ENCODE measurements at regions not wholly inside any gene's neighbourhood (a gene's known extent, or its start where the extent isn't known, plus 50 kb on each side); places are given as distances from the start of the nearest gene placed in this dataset.
"Not testable (repeated sequence)": the region's sequence is repeated elsewhere in the genome, so short reads cannot be mapped to it uniquely, and the experiment has no call there.

DNA sequence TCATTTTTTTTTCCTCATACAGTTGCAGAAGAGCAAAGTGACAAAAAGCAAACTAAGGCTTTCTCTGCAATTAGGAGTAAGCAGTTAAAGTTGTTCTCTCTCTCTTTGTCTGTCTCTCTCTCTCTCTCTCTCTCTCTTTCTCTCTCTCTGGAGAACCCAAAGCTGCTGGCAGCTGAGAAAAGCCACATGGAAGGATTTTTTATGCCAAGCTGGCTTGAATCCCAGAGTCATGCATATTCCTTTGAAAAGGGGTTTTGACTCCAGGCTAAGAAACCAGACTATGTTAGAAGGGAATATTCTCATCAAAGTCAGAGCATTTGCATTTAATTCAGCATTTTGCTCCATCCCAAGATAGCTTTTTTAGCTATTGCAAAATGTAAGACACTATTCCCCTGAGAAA is 1114.2 kb upstream of the GOT2 start:
- DNase-seq (ENCODE audit: low read depth in 3 of 3, low spot score in 2 of 3): no peak

DNA sequence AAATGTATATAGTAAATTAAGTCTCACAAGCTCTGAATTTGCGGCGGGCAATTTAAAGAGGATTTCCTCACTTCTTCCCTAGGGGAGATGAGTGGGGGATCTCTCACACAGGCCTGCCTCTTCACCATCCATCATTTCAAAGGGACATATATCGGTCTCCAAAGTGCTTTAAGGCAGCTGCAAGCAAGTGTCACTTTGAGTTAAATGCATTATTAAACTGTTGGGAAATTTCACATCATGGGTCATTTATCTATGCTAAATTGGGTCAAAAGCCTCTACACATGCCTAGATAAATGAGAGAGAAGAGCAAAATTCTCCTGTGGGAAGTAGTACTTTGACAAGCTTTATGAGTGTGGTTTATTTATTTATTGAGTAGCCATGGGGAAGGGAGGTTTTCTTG is 1106.1 kb upstream of the GOT2 start:
- DNase-seq (ENCODE audit: low read depth in 3 of 3, low spot score in 2 of 3): peak in 1 of 3 donors; percentile 6

DNA sequence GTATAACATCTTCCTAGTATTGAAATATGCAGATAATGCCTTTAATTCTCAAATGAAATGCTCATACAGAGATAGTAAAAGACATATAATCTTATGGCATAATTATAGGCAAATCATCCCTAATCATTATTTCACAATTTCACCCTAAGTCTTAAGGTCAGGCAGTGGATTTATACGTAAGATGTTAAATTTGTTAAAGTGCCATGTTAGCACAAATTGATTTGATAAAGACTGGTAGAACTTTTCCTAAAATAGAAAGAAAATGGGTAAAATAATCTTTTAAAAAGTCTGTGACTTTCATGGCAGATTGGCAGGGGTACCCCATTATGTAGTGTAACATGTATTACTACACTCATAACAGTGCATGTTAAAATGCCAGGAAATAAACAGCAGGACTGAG is 1092.7 kb upstream of the GOT2 start:
- no peak for DNase-seq (ENCODE audit: low read depth in 3 of 3, low spot score in 2 of 3)

DNA sequence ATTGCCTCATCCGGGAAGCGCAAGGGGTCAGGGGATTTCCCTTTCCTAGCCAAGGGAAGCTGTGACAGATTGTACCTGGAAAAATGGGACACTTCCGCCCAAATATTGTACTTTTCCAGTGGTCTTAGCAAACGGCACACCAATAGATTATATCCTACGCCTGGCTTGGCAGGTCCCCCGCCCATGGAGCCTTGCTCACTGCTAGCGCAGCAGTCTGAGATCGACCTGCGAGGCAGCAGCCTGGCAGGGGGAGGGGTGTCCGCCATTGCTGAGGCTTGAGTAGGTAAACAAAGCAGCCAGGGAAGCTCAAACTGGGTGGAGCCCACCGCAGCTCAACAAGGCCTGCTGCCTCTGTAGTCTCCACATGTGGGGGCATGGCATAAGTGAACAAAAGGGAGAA is 1075.4 kb upstream of the GOT2 start:
- not testable (repeated sequence) for DNase-seq (ENCODE audit: low read depth in 3 of 3, low spot score in 2 of 3)

DNA sequence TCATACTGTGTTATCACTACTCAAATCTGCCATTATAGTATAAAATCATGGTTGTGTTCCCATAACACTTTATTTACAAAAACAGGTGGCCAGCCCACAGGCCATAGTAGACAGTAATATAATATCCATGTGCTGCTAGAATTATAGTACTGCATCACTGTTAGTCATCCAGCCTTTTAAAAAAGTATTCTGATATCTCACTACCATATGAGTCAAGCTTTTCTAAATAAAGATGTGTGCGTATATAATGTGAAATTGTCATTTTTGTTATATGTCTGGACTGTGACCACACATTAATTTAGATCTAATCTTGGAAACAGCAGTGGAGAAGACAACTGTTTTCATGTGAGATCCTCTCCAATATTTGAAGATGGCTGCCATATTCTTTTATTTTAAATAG is 1049.1 kb upstream of the GOT2 start:
- DNase-seq (ENCODE audit: low read depth in 3 of 3, low spot score in 2 of 3): no peak

DNA sequence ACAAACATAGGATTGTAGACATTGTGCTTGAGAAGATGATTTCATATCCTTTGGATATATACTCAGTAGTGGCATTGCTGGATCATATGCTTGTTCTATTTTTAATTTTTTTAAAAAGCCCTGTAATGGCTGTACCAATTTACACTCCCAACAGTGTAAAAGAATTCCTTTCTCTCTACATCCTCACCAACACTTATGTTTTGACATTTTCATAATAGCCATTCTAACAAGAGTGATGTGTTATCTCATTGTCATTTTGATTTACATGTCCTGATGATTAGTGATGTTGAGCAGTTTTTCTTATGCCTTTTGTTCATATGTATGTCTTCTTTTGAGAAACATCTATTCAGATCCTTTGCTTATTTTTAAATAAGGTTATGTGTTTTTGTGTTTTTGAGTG is 1039.2 kb upstream of the GOT2 start:
- no peak for DNase-seq (ENCODE audit: low read depth in 3 of 3, low spot score in 2 of 3)

DNA sequence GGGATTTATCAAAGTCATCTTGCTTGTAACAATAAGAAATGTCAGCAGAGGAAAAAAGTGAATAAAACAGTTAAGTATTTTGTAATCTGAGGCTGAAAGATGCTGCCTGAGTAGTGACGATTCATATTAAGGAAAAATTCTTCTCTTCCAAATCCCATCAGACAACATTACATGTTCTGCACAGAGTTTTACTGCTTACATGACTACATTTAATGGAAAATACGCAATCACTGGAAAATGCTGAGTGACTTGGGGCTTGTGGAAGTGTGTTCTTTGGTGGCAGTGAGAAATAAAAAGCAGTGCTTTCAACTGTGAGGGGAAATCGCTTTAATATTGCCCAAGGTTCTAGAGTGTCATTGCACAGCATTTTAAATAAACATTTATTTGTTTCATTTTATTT is 1025.2 kb upstream of the GOT2 start:
- DNase-seq (ENCODE audit: low read depth in 3 of 3, low spot score in 2 of 3): no peak

DNA sequence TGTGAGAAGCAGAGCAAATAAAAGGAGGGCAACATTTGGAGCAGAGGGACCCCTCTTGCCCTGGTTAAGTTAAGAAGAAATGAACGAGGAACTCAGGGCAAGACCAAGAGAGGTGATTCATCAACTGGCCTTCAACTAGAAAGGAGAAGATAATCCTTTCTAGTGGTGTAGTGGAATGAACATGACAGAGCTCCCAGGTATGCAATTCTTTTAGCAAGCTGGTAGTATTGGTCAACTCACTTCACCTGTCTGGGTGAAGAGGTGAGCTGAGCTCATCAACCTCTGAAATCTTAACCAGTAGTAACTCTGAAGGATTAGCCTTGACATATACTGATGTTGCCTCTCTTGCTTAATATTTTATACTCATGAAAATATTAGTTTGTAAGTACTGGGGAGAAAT is 1024.7 kb upstream of the GOT2 start:
- DNase-seq (ENCODE audit: low read depth in 3 of 3, low spot score in 2 of 3): no peak

DNA sequence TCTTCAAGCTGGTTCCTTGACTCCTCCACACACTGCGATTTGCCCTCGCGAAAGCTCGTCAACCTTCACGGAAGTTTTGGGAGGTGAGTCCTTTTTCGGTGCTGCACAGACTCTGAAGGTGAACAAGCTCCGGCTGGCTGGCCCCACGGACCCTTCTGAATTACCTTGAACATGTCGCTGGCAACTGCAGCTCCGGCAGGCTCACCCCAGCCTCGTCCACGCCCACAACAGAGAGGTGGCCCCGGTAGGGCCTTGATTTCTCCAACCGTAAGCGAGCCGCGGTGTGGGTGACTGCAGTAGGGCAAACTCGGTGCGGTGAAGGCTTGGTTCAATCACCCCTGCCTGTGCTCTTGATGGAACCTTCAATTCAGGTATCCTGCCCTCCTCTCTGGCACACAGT is 1020.7 kb upstream of the GOT2 start:
- DNase-seq (ENCODE audit: low read depth in 3 of 3, low spot score in 2 of 3): no peak

DNA sequence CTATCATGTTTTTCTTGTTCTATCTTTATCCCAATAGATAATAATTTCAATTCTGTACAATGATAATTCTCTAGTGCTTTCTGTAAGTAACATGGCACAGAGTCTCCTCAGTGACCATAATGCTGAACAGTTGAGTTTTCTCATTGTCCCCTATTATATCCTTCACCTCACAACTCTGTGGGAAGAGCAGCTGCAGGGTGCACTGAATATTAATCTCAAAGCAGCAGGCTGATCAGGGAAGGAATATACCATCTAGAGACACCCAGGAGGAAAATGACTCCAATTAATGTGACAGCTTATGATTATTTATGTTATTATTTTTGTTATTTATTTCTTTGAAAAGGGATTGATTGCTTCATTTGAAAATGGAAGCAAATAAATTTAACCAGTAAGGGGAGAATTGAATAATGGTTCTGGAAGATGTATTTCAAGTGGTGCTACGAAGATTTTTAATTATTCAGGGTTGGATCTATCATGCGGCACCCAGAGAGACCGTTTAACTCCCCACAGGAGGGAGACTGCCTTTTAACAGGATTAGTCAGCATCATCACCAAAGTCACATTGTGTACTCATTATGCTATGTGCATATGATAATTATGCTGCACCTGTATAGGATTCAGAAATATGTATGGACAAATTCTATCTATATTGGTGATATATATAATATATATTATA is 1015.7 kb upstream of the GOT2 start:
- no peak for DNase-seq (ENCODE audit: low read depth in 3 of 3, low spot score in 2 of 3)

DNA sequence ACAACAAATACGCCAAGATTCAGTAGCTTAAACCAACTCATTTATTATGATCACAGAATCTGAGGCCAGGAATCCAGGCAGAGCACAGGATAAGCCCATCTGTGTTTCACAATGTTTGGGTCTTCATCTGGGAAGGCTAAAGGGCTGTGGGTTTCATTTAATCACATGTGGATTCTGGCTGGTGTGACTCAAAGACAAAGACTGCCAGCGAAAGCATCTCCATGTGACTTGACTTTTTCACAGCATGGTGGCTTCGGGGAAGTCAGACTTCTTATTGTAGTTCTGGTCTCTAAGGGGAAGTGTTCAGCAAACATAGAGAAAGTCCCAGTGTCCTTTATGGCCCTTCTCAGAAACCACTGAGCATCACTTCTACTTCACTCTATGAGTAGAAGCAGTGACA is 1014.4 kb upstream of the GOT2 start:
- no peak for DNase-seq (ENCODE audit: low read depth in 3 of 3, low spot score in 2 of 3)

DNA sequence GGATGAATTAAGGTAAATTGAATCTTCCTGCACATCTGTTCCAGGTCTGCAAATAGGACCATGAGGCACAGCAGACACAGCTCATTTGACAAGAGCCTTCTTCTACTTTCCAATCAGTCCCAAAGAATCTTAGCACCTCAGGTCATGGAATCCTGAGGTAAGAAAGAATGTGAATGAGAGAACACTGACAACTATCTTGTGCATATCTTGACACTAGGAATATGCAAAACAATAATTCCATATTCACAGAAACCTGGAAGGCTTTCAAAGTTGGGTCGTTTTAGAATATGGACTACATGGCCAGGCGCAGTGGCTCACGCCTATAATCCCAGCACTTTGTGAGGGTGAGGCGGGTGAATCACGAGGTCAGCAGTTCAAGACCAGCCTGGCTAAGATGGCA is 1009.4 kb upstream of the GOT2 start:
- no peak for DNase-seq (ENCODE audit: low read depth in 3 of 3, low spot score in 2 of 3)

DNA sequence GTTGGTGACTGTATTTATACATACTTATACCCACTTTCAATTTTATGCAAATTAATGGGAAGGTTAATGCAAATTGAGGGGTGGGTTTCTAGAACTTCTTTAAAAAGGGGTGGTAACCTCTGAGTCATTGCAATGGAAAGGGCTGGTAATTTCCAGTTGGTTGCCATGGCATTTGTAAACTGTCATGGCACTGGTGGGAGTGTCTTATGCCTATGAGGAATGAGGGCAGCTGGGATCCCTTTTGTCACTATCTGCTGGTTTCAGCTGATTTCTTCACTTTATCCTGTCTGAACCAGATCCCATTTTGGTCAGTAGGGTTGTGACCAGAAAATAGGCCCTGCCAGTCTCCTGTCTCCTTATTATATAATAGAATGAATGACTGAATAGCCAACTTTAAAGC is 1006.7 kb upstream of the GOT2 start:
- DNase-seq (ENCODE audit: low read depth in 3 of 3, low spot score in 2 of 3): no peak

DNA sequence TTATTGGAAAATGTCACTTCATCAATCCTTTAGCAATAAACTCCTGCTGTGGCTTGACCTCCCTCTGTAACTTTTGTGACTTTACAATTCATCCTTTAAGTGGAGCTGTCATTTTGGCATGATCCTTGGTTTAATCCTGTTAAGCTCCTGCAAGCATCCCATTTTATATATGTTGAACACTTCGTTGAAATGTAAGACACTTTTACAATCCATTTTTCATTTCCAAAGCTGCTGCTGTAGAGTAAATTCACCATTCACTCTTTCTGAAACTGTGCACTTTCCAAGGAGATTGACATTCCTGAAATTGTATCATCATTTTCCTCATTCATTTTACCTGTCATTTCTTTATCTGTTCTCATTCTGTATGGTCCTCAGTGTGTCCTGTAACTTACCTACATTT is 1003.2 kb upstream of the GOT2 start:
- no peak for DNase-seq (ENCODE audit: low read depth in 3 of 3, low spot score in 2 of 3)

DNA sequence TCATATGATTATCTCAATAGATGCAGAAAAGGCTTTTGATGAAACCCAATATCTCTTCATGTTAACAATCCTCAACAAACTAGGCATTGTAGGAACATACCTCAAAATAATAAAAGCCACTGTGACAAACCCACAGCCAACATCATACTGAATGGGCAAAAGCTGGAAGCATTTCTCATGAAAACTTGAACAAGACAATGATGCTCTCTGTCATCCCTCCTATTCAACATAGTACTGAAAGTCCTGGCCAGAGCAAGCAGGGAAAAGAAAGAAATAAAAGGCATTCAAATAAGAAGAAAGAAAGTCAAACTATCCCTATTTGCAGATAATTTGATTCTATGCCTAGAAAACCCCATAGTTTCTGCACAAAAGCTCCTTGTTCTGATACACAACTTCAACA is 999.2 kb upstream of the GOT2 start:
- DNase-seq (ENCODE audit: low read depth in 3 of 3, low spot score in 2 of 3): no peak

DNA sequence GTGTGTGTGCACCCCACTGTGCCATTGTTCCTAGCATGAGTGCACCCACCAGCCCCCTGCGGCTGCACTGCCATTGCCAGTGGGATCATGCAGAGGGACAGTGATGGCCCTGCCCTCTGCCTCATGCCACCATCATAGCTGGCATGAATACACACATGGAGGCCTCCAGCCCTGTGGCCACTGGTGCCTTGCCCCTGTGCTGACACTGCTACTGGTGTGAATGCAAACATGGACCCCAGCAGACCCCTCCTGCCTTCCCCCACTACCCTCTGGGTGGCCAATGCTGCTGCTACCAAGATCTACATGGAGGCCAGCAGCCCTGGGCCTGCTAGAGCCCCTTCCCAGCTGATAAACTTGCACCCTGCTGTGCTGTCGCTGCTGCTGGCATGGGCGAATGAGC is 995.5 kb upstream of the GOT2 start:
- no peak for DNase-seq (ENCODE audit: low read depth in 3 of 3, low spot score in 2 of 3)

DNA sequence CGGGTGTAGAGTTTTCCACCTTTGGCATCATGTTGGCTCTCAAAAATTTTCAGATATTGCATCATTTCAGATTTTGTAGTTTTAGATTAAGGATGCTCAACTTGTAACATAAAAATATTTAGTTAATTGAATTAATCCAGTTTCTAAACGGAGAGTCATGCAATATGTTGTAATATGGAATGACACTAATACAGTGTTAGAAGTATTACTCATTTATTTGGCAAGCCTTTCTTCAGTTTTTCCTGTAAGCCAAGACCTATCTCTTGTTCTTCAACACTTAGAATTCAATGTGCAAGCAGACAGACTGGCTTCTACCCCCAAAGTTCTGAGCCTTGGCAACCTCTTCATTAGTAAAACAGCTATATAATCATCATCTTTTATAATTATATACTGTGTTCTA is 985.0 kb upstream of the GOT2 start:
- DNase-seq (ENCODE audit: low read depth in 3 of 3, low spot score in 2 of 3): no peak

DNA sequence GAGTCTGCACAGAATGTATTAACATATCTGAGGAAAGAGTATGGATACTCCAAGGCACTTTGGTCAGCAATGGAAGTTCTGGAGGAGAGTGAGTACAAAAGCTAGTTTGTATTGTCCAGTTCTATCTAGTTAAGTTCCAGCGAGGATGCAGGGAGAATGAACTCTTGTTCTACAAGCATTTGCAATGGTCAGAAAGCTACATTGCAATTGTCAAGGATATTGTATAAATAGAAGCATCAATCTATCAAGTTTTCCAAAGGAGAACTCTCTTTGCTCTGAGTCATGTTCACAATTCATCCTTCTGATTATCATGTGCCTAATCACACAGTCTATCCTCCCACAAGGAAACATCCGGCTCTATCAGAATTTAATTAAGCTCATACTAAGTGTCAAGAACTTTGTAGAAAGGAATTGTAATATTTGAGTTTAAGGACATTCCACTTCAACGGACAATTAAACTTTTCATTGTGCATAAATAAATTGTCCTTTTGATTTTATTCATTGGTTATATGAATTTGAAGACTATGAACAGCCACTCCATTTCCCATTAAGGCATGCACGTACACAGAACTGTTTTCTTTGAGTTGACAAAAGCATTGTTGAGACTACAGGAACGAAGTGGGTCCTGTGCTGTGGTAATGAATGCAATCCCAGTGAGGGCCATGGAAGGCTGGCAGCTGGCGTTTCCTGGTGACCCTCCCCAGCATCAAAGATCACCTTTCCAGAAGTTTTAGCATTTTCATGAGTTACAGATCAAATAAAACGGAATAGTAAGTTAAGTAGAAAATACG is 973.5 kb upstream of the GOT2 start:
- no peak for DNase-seq (ENCODE audit: low read depth in 3 of 3, low spot score in 2 of 3)

DNA sequence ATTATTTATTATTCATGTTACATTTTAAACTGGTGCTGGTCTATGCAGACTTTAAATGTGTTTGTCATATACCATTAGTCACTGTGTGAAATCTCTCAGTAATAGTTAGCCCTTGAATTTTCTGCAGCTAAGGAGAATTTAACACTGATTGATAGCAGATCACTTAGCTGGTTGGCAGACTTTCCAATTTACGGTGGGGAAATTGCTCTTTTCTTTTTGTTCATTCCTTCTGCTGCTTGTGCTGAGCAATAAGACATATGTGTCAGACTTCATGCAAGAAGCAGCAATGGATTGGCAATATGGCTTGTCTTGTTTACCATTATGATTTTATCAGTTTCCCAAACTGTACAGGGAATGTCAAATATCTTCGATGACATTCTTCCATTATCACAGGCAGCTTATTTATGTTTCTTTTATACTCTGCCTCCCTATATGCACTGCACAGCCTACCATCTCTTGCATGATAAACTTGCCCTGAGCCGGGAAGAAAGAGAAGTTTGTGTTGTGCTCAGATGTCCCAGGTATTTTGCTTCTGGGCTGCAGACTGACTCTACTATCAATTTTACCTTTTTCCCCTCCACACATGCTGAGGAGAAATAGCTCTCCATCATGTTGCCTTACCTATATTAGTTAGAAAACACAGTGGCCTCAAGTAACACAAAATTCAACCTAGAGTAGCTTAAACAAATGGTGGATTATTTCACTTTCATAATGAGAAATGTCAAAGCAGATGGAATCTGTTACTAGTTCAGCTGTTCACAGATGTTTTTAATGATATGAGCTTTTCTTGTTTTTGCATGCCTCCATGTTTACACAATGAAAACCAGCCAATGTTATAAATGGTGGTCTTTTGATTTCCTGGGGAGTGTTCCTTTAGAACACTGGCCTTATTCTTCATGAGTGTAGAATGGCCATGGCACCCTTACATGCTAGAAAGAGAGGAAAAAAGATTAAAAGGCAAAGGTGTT is 968.1 kb upstream of the GOT2 start:
- DNase-seq (ENCODE audit: low read depth in 3 of 3, low spot score in 2 of 3): no peak

DNA sequence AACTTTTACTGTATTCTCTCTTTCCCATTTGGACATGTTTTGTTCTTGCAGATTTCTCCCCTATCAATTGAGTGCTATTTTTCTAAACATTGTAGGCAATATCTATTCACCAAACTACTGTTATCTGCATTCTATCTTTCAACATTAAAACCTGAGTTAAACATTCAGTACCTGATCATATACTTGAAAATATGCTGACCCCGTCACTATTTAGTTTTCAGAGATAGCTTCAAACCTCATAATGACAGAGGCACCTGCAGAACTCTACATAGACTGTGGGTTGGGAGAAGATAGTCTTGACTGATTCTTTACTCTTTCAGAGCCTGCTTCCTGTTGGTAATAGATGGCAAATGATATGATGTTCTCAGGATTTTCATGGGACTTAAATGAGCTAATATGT is 965.7 kb upstream of the GOT2 start:
- no peak for DNase-seq (ENCODE audit: low read depth in 3 of 3, low spot score in 2 of 3)

DNA sequence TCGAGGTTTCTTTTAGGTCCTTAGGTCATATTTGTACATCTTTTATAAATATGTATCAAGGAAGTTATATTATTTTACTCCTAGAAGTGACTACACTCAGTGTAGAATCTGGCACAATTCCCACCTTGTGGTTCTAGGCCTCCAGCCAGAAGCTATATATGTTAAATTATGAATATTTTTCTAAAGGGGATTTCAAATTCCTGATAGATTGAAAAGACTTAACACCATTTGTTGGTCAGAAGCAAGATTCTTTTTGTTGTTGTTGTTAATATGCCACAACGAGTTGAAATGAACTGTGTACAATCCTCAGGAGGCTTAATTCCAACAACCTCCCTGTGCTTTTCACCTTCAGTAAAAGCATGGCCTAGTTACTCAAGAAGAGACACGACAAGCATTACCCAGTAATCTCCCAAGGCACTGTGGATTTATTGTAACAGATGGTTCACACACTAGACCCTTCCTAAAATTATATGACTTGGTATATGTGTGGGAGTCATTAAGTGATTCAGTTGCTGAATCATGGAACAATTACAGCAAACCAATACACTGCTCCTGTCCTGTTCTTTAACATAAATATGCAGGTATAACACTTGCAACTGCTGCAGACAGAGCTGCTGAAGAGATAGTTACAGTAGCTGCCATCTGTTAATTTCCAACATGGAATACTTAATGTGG is 964.4 kb upstream of the GOT2 start:
- DNase-seq (ENCODE audit: low read depth in 3 of 3, low spot score in 2 of 3): no peak

All from right renal cortex interstitium (tissue), 3 donors.